ENCODE measurements at regions not wholly inside any gene's neighbourhood (a gene's known extent, or its start where the extent isn't known, plus 50 kb on each side); places are given as distances from the start of the nearest gene placed in this dataset.

DNA sequence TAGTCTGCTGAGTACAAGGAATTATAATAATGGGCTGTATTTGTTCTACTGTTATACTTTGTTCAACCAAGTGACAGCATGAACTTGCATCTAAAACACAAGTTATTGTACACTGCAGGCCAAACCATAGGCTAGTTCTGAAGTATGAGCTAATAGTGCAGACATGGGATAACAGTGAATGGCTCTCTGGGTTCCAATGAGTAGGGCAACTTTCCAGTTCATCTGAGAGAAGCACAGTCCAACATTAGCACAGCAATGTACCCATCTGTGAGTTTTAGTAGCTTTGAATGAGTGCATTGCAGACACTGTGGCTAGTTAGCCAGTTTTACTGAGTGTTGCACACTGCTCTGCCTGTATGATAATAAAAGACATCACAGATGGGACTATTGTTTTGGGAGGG, 56.5 kb upstream of the FUT9 start:
- no peak for TF ChIP-seq CTCF (IDR thresholded peaks at IDR 0.05; ENCODE audit: low read depth, low read length, missing control alignments)
- no peak for DNase-seq (ENCODE audit: low read depth)
- H3K4me3 ChIP-seq (ENCODE audit: low read depth, low read length): no peak overlapping the region

More for the DNA sequence above, 56.5 kb upstream of the FUT9 start:
- in situ Hi-C loops (cut with HindIII; ENCODE audit: low sequenced_read_pairs): no loop called here

Measured in astrocyte of the cerebellum (primary cell).